ENCODE measurements at regions not wholly inside any gene's neighbourhood (a gene's known extent, or its start where the extent isn't known, plus 50 kb on each side); places are given as distances from the start of the nearest gene placed in this dataset.

- Mint-ChIP-seq H3K27ac (peak overlapping the region; percentile 60 to 96 (median 72)), H3K27me3 (ENCODE audit: low read depth in 3 of 3) (peaks cover 16 to 23% (median 17%) of the 10 kb centered on the region in 3 donors), H3K4me3 (peak overlapping the region in 1 of 2 donors; percentile 72), H3K36me3 (peaks cover 14 to 24% of the 10 kb centered on the region in 2 donors), H3K4me1 (peaks cover 60% of the 10 kb centered on the region), H3K9me3 (peaks cover 0 to 3% (median 2%) of the 10 kb centered on the region in 7 donors)
- intact Hi-C loops (cut with micrococcal nuclease), result loop anchor here in 1 of 2 donors (10.0 kb wide), 2 partner anchors 69 to 181 kb away; partner anchors contain the start of gene MAP4K4
- 22% methylated on average over 7 of the region's 7 CpGs for WGBS (ENCODE audit: insufficient coverage)
- Histone ChIP-seq H3K27me3 (ENCODE audit: control insufficient read depth in 2 of 2, insufficient read depth in 2 of 2, low read length in 2 of 2) (no peaks in the 10 kb centered on the region), H3K4me3 (replicated peaks in 1 of 3; ENCODE audit: low read depth in 2 of 3, low read length in 3 of 3) (no peak overlapping the region), H3K9ac (ENCODE audit: insufficient read depth, low read length, poor library complexity, severe bottlenecking) (no peak overlapping the region), H3K4me2 (replicated peaks; ENCODE audit: extremely low read depth, low read length, poor library complexity, severe bottlenecking) (peak overlapping the region; percentile 25), H3K4me1 (ENCODE audit: control insufficient read depth in 1 of 2, insufficient read depth in 2 of 2, low read length in 2 of 2) (peaks cover 64 to 65% of the 10 kb centered on the region in 2 donors), H3K27ac (ENCODE audit: low read depth in 1 of 2, low read length in 2 of 2) (peak overlapping the region in 1 of 2 donors; percentile 27), H2AFZ (ENCODE audit: insufficient read depth, low read depth, low read length, poor library complexity, severe bottlenecking) (no peak overlapping the region), H3K9me3 (replicated peaks in 1 of 2; ENCODE audit: control insufficient read depth in 1 of 2, insufficient read depth in 1 of 2, low read length in 2 of 2) (no peaks in the 10 kb centered on the region), H3K36me3 (replicated peaks in 1 of 2; ENCODE audit: control insufficient read depth in 1 of 2, insufficient read depth in 2 of 2, low read length in 2 of 2) (no peaks in the 10 kb centered on the region), H3K79me2 (ENCODE audit: insufficient read depth, low read length) (no peaks in the 10 kb centered on the region), H4K20me1 (ENCODE audit: insufficient read depth, low read length) (no peaks in the 10 kb centered on the region)
- DNase-seq, result peak; percentile 53 to 89 (median 70)
- TF ChIP-seq CTCF (IDR thresholded peaks at IDR 0.05), result no peak
Observed at GRCh38 chr2:101625387-101625786, 72.1 kb upstream of the MAP4K4 start.

GRCh38 chr2:101624706-101625332 is 72.7 kb upstream of the MAP4K4 start:
- DNase-seq, result no peak
- Histone ChIP-seq H3K27ac (ENCODE audit: low read depth in 1 of 2, low read length in 2 of 2) (peak overlapping the region in 1 of 2 donors; percentile 27), H3K4me2 (replicated peaks; ENCODE audit: extremely low read depth, low read length, poor library complexity, severe bottlenecking) (no peak overlapping the region), H3K9me3 (replicated peaks in 1 of 2; ENCODE audit: control insufficient read depth in 1 of 2, insufficient read depth in 1 of 2, low read length in 2 of 2) (no peaks in the 10 kb centered on the region), H3K9ac (ENCODE audit: insufficient read depth, low read length, poor library complexity, severe bottlenecking) (no peak overlapping the region), H3K36me3 (replicated peaks in 1 of 2; ENCODE audit: control insufficient read depth in 1 of 2, insufficient read depth in 2 of 2, low read length in 2 of 2) (no peaks in the 10 kb centered on the region), H4K20me1 (ENCODE audit: insufficient read depth, low read length) (no peaks in the 10 kb centered on the region), H3K4me3 (replicated peaks in 1 of 3; ENCODE audit: low read depth in 2 of 3, low read length in 3 of 3) (no peak overlapping the region), H2AFZ (ENCODE audit: insufficient read depth, low read depth, low read length, poor library complexity, severe bottlenecking) (no peak overlapping the region), H3K4me1 (ENCODE audit: control insufficient read depth in 1 of 2, insufficient read depth in 2 of 2, low read length in 2 of 2) (peaks cover 70% of the 10 kb centered on the region in 2 donors), H3K27me3 (ENCODE audit: control insufficient read depth in 2 of 2, insufficient read depth in 2 of 2, low read length in 2 of 2) (no peaks in the 10 kb centered on the region), H3K79me2 (ENCODE audit: insufficient read depth, low read length) (no peaks in the 10 kb centered on the region)
- intact Hi-C loops (cut with micrococcal nuclease), result loop anchor here in 1 of 2 donors (5.0 to 10.0 kb wide), 3 partner anchors 70 to 180 kb away; partner anchors contain the start of gene MAP4K4
- Mint-ChIP-seq H3K9me3 (peaks cover 0 to 3% (median 2%) of the 10 kb centered on the region in 7 donors), H3K27me3 (ENCODE audit: low read depth in 3 of 3) (peaks cover 17 to 24% (median 20%) of the 10 kb centered on the region in 3 donors), H3K36me3 (peaks cover 17 to 27% of the 10 kb centered on the region in 2 donors), H3K4me3 (peak overlapping the region in 1 of 2 donors; percentile 72), H3K27ac (peak overlapping the region; percentile 60 to 96 (median 72)), H3K4me1 (peaks cover 66% of the 10 kb centered on the region)
- no peak for TF ChIP-seq CTCF (IDR thresholded peaks at IDR 0.05)
- WGBS (ENCODE audit: insufficient coverage), result 73% methylated on average over 10 of the region's 14 CpGs
